ENCODE measurements at regions not wholly inside any gene's neighbourhood (a gene's known extent, or its start where the extent isn't known, plus 50 kb on each side); places are given as distances from the start of the nearest gene placed in this dataset.

DNA sequence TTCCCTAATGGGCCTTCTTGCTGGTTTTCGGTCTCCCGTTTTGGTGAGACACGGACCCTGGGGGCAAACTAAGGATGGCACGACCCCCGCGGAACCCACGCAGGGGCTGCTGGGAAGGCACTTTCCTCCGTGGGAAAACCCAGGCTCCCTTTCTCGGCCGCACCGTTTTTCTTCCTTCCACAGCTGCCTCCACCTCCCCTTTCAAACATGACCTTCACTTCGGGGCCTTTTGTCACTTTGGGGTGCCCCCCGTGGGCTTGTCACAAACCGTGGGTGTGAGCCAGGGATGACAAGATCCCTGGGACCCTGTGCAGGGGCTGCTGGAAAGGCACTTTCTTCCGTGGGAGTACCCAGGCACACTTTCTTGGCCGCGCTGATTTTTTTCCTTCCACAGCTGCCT, 268.7 kb downstream of the ALG10 start:
- DNase-seq (ENCODE audit: low spot score): no peak

DNA sequence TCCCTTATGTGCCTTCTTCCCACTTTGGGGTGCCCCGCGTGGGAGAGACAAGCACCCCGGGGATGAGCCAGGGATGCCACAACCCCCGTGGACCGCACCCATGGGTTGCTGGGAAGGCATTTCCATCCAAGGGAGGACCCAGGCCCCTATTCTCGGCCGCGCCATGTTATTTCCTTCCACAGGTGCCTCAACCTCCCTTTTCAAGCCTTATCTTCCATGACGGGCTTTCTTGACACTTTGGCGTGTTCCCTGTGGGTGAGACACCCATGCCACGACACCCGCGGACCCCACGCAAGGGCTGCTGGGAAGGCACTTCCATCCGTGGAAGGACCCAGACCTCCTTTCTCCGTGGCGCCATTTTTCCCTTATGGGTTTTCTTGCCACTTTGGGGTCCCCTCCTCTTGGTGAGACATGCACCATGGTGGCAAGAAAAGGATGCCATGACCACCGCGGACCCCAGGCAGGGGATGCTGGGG, 269.2 kb downstream of the ALG10 start:
- no peak for DNase-seq (ENCODE audit: low spot score)

DNA sequence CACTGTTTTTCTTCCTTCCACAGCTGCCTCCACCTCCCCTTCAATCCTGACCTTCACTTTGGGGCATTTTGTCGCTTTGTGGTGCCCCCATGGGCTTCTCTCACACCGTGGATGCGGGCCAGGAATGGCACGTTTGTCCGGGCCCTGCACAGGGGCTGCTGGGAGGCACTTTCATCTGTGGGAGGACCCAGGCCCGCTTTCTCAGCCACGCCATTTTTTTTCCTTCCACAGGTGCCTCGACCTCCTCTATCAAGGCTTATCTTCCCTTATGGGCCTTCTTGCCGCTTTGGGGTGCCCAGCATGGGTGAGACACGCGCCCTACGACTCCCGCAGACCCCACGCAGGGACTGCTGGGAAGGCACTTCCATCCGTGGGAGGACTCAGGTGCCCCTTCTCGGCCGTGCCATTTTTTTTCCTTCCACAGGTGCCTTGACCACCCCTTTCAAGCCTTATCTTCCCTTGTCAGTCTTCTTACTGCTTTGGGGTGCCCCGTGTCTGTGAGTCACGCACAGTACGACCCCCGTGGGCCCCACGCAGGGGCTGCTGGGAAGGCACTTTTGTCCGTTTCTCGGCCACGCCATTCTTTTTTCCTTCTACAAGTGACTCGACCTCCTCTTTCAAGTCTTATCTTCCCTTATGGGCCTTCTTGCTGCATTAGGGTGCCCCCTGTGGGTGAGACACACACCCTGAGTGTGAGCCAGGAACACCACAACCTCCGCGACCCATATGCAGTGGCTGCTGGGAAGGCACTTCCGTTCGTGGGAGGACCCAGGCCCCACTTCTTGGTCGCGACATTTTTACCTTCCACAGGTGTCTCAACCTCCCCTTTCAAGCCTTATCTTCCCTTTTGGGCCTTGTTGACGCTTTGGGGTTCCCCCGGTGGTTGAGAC, 270.7 kb downstream of the ALG10 start:
- no peak for DNase-seq (ENCODE audit: low spot score)

DNA sequence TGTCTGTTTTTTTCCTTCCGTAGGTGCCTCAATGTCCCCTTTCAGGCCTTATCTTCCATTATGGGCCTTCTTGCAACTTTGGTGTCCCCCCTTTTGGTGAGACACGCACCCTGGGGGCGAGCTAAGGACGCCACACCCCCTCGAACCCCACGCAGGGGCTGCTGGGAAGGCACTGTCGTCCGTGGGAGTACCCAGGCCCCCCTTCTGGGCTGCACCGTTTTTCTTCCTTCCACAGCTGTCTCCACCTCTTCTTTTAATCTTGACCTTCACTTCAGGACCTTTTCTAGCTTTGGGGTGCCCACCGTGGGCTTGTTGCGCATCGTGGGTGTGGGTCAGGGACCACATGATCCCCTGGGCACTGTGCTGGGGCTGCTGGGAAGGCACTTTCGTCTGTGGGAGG, 271.8 kb downstream of the ALG10 start:
- DNase-seq (ENCODE audit: low spot score): no peak

DNA sequence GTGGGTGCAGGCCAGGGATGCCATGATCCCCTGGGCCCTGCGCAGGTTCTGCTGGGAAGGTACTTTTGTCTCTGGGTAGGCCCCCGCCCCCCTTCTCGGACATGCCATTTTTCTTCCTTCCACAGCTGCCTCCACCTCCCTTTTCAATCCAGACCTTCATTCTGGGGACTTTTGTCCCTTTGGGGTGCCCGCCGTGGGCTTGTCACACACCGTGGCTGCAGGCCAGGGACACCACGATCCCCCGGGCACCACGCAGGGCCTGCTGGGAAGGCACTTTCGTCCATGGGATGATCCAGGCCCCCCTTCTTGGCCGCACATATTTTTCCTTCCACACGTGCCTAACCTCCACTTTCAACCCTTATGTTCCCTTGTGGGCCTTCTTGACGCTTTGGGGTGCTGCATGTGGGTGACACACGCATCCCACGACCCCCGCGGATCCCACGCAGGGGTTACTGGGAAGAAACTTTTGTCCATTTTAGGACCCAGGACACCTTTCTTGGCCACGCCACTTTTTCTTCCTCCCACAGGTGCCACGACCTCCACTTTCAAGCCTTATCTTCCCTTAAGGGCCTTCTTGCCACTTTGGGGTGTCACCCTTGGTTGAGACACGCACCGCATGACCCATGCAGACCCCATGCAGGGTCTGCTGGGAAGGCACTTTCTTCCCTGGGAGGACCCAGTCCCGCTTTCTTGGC, 272.5 kb downstream of the ALG10 start:
- no peak for DNase-seq (ENCODE audit: low spot score)

DNA sequence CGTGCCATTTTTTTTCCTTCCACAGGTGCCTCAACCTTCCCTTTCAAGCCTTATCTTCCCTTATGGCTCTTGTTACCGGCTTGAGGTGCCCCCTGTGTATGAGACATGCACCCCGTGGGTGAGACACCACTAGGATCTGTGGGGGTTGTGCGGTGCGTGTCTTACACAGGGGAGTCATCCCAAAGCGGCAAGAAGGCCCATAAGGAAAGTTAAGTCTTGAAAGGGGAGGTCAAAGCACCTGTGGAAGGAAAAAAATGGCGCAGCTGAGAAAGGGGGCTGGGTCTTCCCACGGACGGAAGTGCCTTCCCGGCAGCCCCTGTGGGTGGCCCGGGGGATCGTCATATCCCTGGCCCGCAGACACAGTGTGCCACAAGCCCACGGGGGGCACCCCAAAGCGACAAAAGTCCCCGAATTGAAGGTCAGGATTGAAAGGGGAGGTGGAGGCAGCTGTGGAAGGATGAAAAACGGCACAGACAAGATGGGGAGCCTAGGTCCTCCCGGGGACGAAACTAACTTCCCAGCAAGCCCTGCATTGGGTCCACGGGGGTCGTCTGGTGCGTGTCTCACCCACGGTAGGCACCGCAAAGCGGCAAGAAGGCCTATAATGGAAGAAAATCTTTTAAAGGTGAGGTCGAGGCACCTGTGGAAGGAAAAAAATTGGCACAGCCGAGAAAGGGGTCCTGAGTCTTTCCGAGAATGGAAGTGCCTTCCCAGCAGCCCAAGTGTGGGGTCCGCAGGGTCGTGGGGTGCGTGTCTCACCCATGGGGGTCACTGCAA, 273.3 kb downstream of the ALG10 start:
- no peak for DNase-seq (ENCODE audit: low spot score)

DNA sequence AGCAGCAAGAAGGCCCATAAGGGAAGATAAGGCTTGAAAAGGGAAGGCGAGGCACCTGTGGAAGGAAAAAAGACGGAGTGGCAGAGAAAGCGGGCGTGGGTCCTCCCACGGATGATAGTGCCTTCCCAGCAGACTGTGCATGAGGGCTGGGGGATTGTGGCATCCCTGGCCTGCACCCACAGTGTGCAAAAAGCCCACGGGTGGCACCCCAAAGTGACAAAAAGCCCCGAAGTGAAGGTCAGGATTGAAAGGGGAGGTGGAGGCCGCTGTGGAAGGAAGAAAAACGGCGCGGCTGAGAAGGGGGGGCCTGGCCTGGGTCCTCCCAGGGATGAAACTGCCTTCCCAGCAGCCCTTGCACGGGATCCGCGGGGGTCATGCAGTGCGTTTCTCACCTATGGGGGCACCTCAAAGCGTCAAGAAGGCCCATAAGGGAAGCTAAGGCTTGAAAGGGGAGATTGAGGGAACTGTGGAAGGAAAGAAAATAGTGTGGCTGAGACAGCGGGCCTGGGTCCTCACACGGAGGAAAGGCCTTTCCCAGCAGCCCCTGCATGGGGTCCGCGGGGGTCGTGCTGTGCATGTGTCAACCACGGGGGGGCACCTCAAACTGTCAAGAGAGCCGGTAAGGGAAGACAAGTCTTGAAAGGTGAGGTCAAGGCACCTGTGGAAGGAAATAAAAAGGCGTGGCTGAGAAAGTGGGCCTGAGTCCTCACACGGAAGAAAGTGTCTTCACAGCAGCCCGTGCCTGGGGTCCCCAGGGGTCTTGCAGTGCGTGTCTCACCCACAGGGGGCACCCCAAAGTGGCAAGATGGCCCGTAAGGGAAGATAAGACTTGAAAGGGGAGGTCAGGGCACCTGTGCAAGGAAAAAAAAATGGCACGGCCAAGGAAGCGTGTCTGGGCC, 274.1 kb downstream of the ALG10 start:
- no peak for DNase-seq (ENCODE audit: low spot score)

DNA sequence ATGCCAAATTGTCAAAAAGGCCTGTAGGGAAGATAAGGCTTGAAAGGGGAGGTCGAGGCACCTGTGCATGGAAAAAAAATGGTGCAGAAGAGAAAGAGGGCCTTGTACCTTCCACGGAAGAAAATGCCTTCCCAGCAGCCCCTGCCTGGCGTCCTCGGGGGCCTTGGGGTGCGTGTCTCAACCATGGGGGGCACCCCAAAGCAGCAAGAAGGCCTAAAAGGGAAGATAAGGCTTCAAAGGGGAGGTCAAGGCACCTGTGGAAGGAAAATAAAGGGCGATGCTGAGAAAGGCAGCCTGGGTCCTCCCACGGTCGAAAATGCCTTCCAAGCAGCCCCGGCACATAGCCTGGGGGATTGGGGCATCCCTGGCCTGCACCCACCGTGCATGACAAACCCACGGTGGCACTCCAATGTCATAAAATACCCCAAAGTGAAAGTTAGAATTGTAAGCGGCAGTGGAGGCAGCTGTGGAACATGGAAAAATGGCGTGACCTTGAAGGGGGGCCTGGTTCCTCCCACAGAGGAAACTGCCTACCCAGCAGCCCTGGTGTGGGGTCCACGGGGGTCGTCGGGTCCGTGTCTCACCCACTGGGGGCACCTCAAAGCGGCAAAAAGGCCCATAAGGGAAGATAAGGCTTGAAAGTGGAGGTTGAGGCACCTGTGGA, 275.0 kb downstream of the ALG10 start:
- DNase-seq (ENCODE audit: low spot score): no peak

DNA sequence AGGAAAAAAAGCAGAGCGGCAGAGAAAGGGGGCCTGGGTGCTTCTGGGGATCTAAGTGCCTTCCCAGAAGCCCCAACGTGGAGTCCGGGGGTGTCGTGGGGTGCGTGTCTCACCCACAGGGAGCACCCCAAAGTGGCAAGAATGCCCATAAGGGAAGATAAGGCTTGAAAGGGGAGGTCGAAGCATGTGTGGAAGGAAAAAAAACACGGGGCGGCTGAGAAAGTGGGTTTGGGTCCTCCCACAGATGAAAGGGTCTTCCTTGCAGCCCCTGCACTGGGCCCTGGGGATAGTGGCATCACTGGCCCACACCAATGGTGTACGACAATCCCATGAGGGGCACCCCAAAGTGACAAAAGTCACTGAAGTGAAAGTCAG, 275.5 kb downstream of the ALG10 start:
- no peak for DNase-seq (ENCODE audit: low spot score)

DNA sequence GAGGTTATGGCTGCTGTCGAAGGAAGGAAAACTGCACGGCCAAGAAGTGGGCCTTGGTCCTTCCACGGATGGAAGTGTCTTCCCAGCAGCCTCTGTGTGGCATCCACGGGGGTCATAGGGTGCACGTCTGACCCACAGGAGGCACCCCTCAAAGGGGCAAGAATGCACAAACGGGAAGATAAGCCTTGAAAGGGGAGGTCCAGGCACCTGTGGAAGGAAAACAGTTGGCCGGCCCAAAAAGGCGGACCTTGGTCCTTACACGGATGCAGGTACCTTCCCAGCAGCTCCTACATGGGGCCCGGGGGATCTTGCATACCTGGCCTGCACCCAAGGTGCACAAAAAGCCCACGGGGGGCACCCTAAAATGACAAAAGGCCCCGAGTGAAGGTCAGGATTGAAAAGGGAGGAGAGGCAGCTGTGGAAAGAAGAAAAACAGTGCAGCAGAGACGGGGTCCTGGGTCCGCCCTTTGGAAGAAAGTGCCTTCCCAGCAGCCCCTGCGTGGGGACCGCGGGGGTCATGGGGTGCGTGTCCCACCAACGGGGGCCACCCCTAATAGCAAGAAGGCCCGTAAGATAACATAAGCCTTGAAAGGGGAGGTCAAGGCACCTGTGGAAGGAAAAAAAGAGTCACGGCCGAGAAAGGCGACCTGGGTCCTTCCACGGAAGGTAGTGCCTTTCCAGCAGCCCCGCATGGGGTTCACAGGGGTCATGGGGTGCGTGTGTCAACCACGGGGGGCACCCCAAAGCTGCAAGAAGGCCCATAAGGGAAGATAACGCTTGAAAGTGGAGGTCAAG, 276.1 kb downstream of the ALG10 start:
- no peak for DNase-seq (ENCODE audit: low spot score)

DNA sequence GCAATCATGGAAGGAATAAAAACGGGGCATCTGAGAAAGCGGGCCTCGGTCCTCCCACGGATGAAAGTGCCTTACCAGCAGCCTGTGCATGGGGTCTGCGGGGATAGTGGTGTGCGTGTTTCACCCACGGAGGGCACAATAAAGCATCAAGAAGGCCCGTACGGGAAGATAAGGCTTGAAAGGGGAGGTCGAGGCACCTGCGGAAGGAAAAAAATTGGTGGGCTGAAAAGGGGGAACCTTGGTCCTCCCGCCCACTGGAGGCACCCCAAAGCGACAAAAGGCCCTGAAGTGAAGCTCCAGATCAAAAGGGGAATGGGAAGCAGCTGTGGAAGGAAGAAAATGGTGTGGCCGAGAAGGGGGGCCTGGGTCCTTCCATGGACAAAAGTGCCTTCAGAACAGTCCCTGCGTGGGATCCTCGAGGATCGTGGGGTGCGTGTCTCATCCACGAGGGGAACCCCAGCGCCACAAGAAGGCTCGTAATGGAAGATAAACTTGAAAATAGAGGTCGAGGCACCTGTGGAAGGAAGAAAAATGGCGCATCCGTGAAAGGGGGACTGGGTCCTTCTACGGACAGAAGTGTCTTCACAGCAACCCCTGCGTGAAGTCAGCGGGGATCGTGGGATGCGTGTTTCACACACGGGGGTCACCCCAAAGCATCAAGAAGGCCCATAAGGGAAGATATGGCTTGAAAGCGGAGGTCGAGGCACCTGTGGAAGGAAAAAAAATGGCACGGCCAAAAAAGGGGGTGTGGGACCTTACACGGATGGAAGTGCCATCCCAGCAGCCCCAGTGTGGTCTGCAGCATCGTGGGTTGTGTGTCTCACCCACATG, 276.9 kb downstream of the ALG10 start:
- DNase-seq (ENCODE audit: low spot score): no peak

DNA sequence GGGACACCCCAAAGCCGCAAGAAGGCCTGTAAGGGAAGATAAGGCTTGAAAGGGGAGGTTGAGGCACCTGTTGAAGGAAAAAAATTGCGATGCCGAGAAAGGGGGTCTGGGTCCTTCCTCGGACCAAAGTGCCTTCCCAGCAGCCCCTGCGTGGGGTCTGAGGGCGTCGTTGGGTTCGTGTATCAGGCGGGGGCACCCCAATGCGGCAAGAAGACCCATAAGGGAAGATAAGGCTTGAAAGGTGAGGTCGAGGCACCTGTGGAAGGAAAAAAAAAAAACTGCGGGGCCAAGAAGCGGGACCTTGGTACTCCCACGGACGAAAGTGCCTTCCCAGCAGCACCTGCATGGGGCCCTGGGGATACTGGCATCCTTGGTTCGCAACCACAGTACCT, 277.5 kb downstream of the ALG10 start:
- DNase-seq (ENCODE audit: low spot score): no peak

DNA sequence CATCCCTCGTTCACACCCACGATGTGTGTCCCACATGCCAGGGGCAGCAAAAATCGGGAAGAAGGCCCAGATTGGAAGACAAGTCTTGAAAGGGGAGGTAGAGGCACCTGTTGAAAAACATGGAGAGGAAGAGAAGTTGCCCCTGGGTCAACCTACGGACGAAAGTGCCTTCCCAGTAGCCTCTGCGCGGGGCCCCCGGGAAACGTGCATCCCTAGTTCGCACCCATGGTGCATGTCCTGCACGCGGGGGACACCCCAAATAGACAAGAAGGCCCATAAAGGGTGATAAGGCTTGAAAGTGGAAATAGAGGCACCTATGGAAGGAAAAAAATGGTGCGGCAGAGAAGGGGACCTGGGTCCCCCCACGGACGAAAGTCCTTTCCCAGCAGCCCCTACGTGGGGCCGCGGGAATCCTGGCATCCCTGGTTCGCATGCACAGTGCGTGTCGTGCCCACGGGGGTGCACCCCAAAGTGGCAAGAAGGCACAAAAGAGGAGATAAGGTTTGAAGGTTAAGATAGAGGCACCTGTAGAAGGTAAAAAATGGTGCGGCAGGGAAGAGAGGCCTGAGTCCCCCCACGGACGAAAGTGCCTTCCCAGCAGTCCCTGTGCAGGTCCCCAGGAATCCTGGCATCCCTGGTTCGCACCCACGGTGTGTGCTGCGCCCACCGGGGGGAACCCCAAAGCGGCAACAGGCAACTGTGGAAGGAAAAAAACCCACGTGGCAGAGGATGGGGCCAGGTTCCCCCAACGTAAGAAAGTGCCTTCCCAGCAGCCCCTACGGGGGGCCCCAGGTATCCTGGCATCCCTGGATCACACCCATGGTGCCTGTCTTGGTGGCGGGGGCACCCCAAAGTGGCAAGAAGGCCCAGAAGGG, 278.3 kb downstream of the ALG10 start:
- no peak for DNase-seq (ENCODE audit: low spot score)

DNA sequence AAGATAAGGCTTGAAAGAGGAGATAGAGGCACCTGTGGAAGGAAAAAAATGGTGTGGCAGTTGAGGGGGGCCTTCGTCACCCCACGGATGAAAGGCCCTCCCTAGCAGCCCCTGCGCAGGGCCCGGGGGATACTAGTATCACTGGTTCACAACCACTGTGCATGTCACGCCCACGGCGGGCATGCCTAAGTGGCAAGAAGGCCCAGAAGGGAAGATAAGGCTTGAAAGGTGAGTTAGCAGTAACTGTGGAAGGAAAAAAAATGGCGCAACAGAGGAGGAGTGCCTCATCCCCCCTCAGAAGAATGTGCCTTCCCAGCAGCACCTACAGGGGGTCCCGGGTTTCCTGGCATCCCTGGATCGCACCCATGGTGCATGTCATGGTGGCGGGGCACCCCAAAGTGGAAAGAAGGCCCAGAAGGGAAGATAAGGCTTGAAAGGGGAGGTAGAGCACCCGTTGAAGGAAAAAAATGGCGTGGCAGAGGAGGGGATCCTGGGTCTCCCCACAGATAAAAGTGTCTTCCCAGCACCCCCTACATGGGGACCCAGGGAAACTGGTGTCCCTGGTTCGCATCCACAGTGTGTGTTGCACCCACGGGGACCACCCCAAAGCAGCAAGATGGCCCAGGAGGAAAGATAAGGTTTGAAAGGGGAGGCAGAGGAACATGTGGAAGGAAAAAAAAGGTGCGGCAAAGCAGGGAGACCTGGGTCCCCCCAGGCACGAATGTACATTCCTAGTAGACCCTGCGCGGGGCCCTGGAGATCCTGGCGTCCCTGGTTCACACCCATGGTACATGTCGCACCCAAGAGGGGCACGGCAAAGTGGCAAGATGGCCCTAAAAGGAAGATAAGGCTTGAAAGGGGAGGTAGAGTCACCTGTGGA, 279.2 kb downstream of the ALG10 start:
- DNase-seq (ENCODE audit: low spot score): no peak

DNA sequence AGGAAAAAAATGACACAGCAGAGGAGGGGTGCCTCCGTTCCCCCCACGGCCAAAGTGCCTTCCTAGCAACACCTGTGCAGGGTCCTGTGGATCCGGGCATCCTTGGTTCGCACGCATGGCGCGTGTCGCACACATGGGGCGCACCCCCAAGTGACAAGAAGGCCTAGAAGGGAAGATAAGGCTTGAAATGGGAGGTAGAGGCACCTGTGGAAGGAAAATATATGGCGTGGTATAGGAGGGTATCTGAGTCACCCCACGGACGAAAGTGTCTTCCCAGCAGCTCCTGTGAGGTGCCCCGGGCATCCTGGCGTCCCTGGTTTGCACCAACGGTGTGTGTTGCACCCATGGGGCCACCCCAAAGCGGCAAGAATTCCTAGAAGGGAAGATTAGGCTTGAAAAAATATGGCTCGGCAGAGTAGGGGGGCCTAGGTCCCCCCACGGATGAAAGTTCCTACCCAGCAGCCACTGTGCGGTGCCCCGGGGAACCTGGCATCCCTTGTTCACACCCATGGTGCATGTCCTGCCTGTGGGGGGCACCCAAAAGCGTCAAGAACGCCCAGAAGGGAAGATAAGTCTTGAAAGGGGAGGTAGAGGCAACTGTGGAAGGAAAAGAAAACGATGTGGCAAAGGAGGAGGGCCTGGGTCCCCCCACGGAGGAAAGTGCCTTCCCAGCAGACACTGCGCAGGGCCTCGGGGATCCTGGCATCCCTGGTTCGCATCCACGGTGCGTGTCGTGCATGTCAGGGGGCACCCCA, 280.0 kb downstream of the ALG10 start:
- DNase-seq (ENCODE audit: low spot score): no peak
